ENCODE measurements at regions not wholly inside any gene's neighbourhood (a gene's known extent, or its start where the extent isn't known, plus 50 kb on each side); places are given as distances from the start of the nearest gene placed in this dataset.
"Not testable (repeated sequence)": the region's sequence is repeated elsewhere in the genome, so short reads cannot be mapped to it uniquely, and the experiment has no call there.

DNA sequence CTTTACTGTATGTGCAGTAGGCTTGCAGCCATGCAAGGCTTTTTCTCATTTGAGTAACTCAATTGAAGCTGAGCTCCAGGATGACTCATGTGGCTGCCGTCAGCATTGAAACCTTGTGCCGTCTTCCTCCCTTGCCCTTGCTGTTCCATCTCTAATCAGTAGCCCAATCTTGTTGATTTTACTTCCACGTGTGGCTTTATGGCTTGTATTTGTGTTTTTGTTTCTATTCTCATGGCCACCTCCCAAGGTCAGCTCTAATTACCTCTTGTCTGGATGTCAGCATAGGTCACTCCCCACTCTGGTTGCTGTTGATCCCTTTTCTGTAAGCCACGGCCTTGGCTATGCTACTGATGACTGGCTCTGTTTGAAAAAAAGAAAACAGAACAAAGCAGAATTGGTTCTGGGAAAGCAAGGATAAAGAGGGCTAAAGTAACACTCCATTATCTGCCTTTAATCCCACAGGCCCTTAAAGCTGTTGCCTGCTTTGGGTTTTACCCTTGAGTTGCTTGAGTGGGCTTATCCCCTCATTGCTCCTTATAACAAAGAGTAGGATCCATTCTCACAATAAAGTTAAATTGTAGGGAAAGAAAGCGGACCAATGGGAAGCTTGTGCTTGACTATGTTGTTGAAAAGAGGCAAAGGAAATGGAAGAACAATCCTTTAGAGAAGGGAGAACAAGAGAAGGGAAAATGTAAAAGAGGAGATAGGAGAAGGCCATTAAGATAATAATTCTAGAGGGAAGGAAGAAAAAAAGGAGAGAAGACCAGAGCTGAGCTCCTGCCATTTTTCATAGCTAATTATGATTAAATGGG, 173.9 kb upstream of the PGRMC2 start:
- DNase-seq (ENCODE audit: low read depth in 2 of 3, low spot score in 2 of 3), result no peak

DNA sequence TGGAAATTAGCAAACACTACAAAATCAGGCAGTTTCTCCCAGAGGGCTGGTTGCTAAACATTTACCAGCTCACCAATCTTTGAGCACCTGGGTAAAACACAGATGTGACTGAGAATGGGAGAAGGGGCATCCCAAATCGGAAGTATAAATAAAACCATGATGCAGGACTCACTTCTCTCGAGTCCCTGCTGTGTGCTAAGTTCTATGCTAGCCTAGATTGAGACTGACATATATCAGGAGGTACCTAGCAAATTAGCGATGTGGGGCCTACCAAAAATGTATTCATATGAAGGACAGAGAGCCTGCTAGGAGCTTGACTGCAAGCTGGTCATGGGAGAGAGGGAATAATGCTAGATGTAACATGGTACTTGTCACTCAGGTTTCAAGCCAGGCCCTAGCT, 171.9 kb upstream of the PGRMC2 start:
- DNase-seq (ENCODE audit: low read depth in 2 of 3, low spot score in 2 of 3), result no peak

DNA sequence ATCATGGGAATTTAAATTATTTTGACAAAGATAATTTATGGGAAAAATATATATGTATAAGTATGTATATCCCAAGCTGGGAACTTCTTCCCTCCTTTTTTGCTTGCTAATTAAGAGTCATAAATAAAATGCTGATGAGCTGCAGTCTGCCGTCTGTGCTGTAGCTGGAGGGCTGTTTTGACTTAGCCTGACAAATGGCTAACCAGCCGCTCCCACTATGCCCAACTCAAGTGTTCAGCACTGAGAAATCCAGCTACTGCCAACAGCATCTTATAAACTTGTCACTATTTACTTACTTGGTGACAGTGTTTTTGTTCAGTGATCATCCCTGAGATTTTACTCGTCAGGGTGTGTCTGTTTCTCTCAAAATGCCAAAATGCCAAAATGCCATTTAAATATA, 171.2 kb upstream of the PGRMC2 start:
- DNase-seq (ENCODE audit: low read depth in 2 of 3, low spot score in 2 of 3), result no peak

- DNase-seq (ENCODE audit: low read depth in 2 of 3, low spot score in 2 of 3), result no peak
These were observed 170.1 kb upstream of the PGRMC2 start for GRCh38 chr4:128457726-128458125.

GRCh38 chr4:128456171-128456570, 168.6 kb upstream of the PGRMC2 start:
- no peak for DNase-seq (ENCODE audit: low read depth in 2 of 3, low spot score in 2 of 3)

DNA sequence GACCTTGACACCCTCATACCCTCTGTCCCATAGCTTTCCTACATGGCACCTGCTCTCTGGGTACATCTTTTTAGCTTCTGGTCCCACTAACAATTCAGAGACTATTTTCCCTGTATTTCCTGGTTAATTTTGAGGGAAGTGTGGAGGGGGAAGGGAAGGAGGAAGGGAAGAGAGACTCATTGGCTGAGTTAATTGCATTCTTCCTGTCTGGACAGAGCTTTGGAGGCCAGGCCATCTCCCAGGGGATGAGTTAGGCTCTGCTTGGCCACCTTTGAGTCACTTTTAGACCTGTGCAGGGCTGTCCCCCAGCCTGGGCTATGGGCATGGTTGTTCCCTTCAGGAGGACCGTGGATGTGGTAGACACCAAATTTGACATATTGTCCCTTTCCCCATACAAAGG, 167.9 kb upstream of the PGRMC2 start:
- DNase-seq (ENCODE audit: low read depth in 2 of 3, low spot score in 2 of 3), result no peak

DNA sequence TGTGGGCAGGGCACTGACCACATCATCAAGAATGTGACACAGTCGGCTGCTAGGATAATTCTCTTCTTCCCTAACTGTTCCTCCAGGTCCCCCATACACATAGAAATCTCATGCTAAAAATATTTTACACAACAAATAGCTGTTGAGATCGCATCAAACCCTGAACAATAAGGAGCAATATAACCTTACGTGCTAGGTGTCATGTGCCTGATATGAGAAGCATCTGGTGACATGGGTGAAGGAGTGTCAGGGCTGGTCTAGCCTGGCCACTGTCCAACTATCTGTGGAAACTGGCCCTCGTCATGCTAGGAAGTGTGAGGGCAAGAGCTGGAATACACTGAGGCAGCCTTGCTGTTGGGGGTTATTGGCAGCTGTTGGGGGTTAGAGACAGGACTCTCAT, 167.3 kb upstream of the PGRMC2 start:
- no peak for DNase-seq (ENCODE audit: low read depth in 2 of 3, low spot score in 2 of 3)

DNA sequence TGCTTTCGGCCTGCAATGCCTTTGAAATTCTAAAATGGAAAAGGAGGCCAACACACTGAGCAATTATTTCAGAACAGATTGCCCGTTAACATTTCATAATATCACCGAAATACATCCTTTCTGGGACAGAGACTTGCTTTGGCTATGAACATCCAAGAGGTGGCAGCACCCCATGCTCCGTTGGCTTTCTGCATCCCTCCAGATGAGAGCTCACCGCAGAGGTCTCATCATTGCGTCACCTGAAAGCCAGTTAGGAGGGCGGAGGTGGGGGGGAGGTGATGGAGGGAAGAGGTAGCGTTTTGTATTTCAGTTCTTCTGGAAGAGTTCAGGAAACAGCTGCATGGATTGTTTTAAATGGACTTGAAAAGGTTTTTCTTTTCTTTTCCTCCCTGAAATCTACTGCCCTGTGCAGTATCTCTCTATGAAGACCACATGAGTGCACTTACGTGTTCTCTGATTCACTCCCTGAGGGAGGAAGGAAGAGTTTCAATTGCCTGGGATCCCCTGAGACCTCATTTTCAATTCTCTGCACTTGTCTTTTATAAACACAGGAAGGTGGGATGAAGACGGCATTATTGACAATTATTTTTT, 166.8 kb upstream of the PGRMC2 start:
- DNase-seq (ENCODE audit: low read depth in 2 of 3, low spot score in 2 of 3), result peak; percentile 9 to 88 (median 77)

DNA sequence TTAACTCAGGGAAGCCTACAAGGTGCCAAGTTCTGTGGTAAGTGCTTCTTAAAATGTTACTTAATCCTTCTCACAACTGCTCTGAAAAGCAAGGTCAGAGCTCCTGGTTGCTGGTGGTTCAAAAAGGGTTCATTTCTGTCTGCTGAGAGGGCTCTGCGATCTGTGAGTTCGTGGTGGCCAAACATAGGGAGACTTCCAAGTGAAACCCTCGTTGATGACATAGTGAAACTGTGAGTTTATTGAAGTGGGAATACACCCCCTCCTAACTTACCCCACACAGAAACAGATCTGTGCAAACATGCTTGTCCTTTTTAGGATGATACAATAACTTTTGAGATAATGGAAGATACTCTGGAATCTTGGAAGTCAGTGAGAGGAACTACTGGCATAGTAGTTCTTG, 164.8 kb upstream of the PGRMC2 start:
- no peak for DNase-seq (ENCODE audit: low read depth in 2 of 3, low spot score in 2 of 3)

DNA sequence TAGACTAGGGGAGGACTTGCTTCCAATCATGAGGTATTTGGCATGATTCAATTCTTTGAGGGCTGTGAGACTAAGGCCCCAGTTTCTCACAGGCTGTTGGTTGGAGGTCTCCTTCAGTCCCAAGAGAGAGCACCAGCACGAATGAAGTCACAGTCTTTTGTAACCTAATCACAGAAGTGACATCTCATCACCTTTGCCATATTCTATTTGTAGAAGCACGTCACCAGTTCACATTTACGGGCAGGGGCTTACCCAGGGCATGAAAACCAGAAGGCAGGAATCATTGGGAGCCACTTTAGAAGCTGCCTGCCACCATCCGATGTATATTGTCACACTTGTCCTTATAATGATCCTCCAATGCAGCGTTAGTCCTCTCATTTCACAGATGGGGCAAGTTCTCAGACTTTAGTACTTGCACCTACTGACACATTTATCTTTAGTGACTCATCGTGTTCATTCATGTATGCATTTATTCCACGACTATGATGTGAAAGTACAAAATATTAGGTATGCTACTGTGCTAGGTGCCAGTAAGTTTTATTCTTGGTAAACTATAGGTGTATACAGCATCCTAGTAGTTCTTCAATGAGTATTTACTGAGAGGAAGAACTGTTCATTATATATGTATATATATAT, 163.8 kb upstream of the PGRMC2 start:
- no peak for DNase-seq (ENCODE audit: low read depth in 2 of 3, low spot score in 2 of 3)

DNA sequence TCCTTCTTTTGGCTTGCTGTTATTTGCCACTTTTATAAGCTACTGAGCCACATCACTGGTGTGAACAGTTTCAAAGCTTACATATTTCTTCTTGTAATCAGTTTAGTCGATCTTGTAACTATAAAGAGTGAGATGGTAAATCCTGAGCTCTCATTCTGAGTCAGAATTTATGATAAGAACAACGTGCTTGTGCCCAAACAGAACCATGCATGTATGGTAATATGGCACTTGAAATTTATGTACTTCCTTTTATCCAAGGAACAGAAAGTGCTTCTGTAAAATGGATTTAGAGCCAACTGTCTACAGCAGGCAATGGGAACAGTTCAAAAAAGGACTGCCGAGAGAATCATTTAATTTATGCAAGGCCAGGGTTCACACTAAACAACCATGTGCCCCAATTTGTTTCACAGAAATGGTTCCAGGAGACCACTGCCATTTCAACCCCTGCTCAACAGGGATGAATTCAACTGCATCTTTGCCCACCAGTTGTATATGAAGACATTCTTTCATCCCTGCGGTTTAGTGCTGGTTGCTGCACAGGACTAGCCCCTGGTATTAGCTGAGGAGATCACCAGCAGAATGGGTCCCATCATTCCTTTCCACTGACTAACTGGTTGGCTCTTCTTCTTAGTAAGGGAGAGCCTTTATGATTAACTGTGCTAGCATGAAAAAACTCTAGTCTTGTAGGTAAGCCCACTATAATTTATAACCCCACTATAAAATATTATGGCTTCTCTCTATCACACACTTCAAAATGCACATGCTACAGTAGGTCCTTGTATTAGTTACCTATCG, 162.9 kb upstream of the PGRMC2 start:
- DNase-seq (ENCODE audit: low read depth in 2 of 3, low spot score in 2 of 3), result no peak

DNA sequence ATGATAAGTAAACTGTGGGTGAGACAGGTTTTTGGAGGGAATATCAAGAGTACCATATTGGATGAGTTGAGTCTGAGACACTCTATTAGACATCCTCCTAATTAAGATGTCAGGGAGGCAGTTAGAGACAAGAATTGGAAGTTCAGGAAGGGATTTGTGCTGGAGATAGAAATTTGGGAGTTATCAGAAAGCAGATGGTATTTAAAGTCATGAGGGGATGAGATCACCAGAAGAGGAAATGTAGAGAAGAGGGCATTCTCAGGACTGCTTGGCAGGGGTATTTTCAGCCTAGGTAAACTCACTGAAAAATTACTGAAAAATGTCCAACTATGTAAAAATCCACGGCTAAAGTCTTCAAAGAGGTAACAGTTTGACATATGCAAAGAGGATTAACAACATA, 161.6 kb upstream of the PGRMC2 start:
- DNase-seq (ENCODE audit: low read depth in 2 of 3, low spot score in 2 of 3), result no peak

DNA sequence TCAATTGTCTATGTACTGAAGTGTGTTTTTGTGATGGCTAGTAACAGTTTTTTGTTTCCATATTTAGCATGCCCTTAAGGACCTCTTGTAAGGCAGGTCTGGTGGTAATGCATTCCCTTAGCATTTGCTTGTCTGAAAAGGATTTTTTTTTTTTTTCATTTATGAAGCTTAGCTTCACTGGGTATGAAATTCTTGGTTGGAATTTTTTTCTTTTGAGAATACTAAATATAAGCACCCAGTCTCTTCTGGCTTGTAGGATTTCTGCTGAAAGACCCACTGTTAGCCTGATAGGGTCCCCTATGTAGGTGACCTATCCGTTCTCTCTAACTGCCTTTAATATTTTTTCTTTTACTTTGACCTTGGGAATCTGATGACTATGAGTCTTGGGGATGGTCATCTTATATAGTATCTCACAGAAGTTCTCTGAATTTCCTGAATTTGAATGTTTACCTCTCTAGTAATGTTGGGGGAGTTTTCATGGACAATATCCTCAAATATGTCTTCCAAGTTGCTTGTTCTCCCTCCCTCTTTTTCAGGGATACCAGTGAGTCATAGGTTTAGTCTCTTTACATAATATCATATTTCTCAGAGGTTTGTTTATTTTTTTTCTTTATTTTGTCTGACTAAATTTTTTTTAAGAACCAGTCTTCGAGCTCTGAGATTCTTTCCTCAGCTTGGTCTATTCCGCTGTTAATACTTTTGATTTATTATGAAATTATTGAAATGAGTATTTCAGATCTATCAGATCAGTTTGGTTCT, 157.1 kb upstream of the PGRMC2 start:
- DNase-seq (ENCODE audit: low read depth in 2 of 3, low spot score in 2 of 3), result no peak

DNA sequence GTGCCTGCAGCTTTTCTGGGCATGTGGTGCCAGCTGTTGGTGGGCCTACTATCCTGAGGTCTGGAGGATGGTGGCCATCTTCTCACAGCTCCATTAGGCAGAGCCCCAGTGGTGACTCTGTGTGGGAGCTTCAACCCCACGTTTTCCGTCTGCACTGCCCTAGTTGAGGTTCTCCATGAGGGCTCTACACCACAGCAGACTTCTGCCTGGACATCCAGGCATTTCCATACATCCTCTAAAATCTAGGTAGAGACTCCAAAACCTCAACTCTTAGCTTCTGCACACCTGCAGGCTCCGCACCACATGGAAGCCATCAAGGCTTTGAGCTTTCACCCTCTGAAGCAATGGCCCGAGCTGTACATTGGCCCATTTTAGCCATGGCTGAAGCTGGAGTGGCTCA, 153.3 kb upstream of the PGRMC2 start:
- DNase-seq (ENCODE audit: low read depth in 2 of 3, low spot score in 2 of 3), result no peak

- DNase-seq (ENCODE audit: low read depth in 2 of 3, low spot score in 2 of 3), result not testable (repeated sequence)
These were observed 149.4 kb upstream of the PGRMC2 start for GRCh38 chr4:128437023-128437422.

- not testable (repeated sequence) for DNase-seq (ENCODE audit: low read depth in 2 of 3, low spot score in 2 of 3)
These were observed 141.5 kb upstream of the PGRMC2 start for GRCh38 chr4:128429023-128429613.

DNA sequence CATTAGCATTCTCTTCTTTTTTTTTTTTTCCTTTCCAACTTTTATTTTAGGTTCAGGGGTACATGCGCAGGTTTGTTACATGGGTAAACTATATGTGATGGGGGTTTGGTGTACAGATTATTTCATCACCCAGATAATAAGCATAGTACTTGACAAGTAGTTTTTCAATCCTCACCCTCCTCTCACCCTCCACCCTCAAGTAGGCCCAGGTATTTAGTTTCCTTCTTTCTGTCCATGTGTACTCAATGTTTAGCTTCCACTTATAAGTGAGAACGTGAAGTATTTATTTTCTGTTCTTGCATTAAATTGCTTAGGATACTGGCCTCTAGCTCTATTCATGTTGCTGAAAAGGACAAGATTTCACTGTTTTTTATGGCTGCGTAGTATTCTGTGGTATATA, 140.8 kb upstream of the PGRMC2 start:
- no peak for DNase-seq (ENCODE audit: low read depth in 2 of 3, low spot score in 2 of 3)

DNA sequence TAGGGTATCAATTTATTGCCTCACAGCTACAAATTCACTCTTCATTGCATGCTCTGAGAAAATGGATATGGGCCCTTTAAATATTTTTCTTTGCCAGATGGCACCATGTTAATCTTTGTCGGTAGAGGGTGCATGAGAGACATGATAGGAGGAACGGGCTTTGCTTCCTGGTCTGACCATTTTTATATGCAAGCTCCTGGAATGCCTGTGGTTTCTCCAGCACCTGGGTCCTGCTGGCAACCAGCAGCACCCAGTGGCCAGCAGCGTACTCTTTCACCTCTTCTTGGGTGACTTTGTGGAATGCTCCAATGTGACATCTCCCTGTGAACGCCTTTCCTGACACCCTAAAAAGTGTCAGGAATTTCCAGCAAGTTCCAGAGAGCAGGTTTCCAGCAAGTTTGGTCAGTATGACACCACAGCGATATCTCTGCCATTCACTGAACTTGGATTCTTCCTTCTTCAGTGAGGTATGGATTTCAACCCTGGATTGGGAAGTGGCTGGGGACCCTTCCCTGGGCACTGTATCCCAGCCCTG, 140.3 kb upstream of the PGRMC2 start:
- no peak for DNase-seq (ENCODE audit: low read depth in 2 of 3, low spot score in 2 of 3)

- DNase-seq (ENCODE audit: low read depth in 2 of 3, low spot score in 2 of 3), result no peak
These were observed 137.2 kb upstream of the PGRMC2 start for GRCh38 chr4:128424527-128425497.
